Upper lobe of left lung (tissue), 6 donors: ENCODE measurements at regions not wholly inside any gene's neighbourhood (a gene's known extent, or its start where the extent isn't known, plus 50 kb on each side); places are given as distances from the start of the nearest gene placed in this dataset.
A peak's percentile ranks its signal among the peaks of the same experiment; 100 is the strongest.

ENCODE experiments used
- ATAC-seq, 2 donors: fragments of 200-7000 bp; cut with Tn5 transposase; one replicate each; pipeline ENCODE4 v1.9.1; 2022; ENCODE audit warnings: mild to moderate bottlenecking in 2 of 2, moderate library complexity in 2 of 2; ENCODE audit not compliant: low FRiP score in 2 of 2
- DNase-seq, 2 donors: peaks; one replicate each; pipeline ENCODE4 v3.0.0-alpha.2; 2019 to 2020
- H3K27ac ChIP-seq, 4 donors: fragments of 200-600 bp; sonication (generic); one replicate each; pipeline ENCODE4 v1.5.1; 2016 to 2019
- H3K27me3 ChIP-seq, 4 donors: fragments of 200-600 bp; sonication (generic); one replicate each; pipeline ENCODE4 v1.5.1; 2017 to 2019
- H3K36me3 ChIP-seq, 4 donors: fragments of 200-600 bp; sonication (generic); one replicate each; pipeline ENCODE4 v1.5.1; 2016 to 2019
- H3K4me1 ChIP-seq, 4 donors: fragments of 200-600 bp; sonication (generic); one replicate each; pipeline ENCODE4 v1.5.1; 2018 to 2019
- H3K4me3 ChIP-seq, 4 donors: fragments of 200-600 bp; sonication (generic); one replicate each; pipeline ENCODE4 v1.5.1; 2017 to 2019; ENCODE audit warnings: mild to moderate bottlenecking in 2 of 4, moderate library complexity in 1 of 4
- H3K9me3 ChIP-seq, 4 donors: fragments of 200-600 bp; sonication (generic); one replicate each; pipeline ENCODE4 v1.5.1; 2018 to 2019
- EP300 ChIP-seq, 4 donors: sonication (generic); formaldehyde crosslinking; IDR thresholded peaks; one replicate each; pipeline ENCODE4 v1.5.1; 2017; ENCODE audit warnings: antibody characterized with exemption in 4 of 4, control low read depth in 2 of 4
- POLR2A ChIP-seq, 4 donors: fragments of 450-650 bp; IDR thresholded peaks; one replicate each; pipeline ENCODE4 v1.5.1; 2016 to 2017; ENCODE audit warnings: antibody characterized with exemption in 4 of 4, mild to moderate bottlenecking in 2 of 4
- POLR2AphosphoS5 ChIP-seq, 2 donors: sonication (generic); formaldehyde crosslinking; IDR thresholded peaks; one replicate each; pipeline ENCODE4 v1.5.1; 2017; ENCODE audit warnings: antibody characterized with exemption in 2 of 2
- WGBS, 2 donors: methylation state at CpG; one replicate each; pipeline ENCODE4 v1.1.5; 2017 to 2018; 5-methylcytosine and 5-hydroxymethylcytosine counted together
- TF ChIP-seq, protein P1 (sequence below), 6 experiments: fragments of 450-650 bp in 4 of 6; fragments of 200-600 bp in 2 of 6; sonication (generic) in 2 of 6; IDR thresholded peaks; one replicate each; pipeline ENCODE4 v1.5.1; 2016 to 2019; ENCODE audit warnings: antibody characterized with exemption in 6 of 6
- donor health status: DM: no; HTN: no; CAD: no; lungs with moderate emphysema.
- donor health status: DM: no; HTN: yes; CAD: no; lungs with severe emphysema.

DNA sequence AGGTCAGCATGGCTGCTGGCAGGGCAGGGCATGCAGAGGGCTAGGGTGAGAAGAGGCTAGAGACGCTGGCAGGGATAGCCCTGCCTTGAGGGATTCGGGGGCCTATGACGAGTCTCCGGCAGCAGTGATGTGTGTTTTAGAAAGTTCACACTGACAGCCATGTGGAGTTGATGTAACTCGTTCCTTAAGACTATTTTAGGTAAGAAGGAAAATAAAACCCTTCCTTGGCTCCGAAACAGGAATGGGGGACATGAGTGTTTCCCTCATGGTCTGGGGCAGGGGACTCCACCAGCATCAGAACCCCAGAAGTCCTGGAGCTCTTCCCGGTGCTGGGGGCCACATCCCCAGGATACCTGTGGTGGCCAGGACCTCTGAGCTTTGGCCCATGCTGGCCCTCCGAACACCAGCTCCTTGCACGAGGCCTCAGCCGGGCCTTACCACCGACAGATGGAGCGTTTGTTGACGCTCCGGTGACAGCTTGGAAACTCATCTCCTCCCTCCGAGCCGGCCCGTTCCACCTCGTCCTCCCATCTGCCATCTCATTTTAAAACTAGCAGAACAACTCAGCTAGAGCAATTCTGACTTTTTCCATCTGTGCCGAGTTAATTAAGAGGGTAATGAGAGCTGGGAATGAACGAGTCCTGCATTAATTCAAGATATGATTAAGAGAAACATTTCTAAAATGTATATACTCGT lies 337.7 kb downstream of the CDK5RAP2 start:
- Histone ChIP-seq H3K9me3 (no peaks in the 10 kb centered on the region), H3K36me3 (no peaks in the 10 kb centered on the region), H3K27ac (no peak overlapping the region), H3K27me3 (no peaks in the 10 kb centered on the region), H3K4me3 (no peak overlapping the region), H3K4me1 (no peaks in the 10 kb centered on the region)
- DNase-seq (peak in 1 of 2 donors; percentile 19), ATAC-seq (no peak)
- 76 to 81% methylated on average over 21 of the region's 21 CpGs for WGBS, 2 donors
- TF ChIP-seq, protein P1, sequence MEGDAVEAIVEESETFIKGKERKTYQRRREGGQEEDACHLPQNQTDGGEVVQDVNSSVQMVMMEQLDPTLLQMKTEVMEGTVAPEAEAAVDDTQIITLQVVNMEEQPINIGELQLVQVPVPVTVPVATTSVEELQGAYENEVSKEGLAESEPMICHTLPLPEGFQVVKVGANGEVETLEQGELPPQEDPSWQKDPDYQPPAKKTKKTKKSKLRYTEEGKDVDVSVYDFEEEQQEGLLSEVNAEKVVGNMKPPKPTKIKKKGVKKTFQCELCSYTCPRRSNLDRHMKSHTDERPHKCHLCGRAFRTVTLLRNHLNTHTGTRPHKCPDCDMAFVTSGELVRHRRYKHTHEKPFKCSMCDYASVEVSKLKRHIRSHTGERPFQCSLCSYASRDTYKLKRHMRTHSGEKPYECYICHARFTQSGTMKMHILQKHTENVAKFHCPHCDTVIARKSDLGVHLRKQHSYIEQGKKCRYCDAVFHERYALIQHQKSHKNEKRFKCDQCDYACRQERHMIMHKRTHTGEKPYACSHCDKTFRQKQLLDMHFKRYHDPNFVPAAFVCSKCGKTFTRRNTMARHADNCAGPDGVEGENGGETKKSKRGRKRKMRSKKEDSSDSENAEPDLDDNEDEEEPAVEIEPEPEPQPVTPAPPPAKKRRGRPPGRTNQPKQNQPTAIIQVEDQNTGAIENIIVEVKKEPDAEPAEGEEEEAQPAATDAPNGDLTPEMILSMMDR (IDR thresholded peaks at IDR 0.05), result no peak
- TF ChIP-seq POLR2AphosphoS5 (IDR thresholded peaks at IDR 0.05) (no peak), POLR2A (IDR thresholded peaks at IDR 0.05) (no peak), EP300 (IDR thresholded peaks at IDR 0.05) (no peak)

DNA sequence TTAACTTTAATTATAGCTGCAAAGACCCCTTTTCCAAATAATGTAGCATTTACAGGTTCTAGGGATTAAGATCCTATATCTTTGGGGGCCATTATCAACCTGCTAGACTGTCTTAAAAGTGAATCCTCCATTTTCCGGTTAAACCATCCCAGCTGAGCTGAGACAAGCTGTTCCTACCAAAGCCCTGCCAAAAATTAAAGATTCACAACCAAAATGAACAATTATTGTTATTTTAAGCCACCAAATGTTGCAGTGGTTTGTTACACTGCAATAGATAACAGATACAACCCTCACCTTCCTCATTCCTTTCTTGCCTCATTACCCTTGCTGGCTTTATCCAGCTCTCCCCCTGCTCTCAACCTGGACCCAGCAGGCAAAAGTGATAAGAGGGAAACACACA lies 343.4 kb downstream of the CDK5RAP2 start:
- Histone ChIP-seq H3K27me3 (no peaks in the 10 kb centered on the region), H3K4me1 (no peaks in the 10 kb centered on the region), H3K27ac (no peak overlapping the region), H3K4me3 (no peak overlapping the region), H3K9me3 (no peaks in the 10 kb centered on the region), H3K36me3 (no peaks in the 10 kb centered on the region)
- WGBS, 2 donors, result 89 to 90% methylated on average over 1 of the region's 1 CpG
- no peak for TF ChIP-seq POLR2A (IDR thresholded peaks at IDR 0.05)
- TF ChIP-seq POLR2AphosphoS5 (IDR thresholded peaks at IDR 0.05), result no peak
- TF ChIP-seq, protein P1 (IDR thresholded peaks at IDR 0.05), result no peak
- TF ChIP-seq EP300 (IDR thresholded peaks at IDR 0.05), result no peak
- DNase-seq, result no peak
- ATAC-seq, result no peak

DNA sequence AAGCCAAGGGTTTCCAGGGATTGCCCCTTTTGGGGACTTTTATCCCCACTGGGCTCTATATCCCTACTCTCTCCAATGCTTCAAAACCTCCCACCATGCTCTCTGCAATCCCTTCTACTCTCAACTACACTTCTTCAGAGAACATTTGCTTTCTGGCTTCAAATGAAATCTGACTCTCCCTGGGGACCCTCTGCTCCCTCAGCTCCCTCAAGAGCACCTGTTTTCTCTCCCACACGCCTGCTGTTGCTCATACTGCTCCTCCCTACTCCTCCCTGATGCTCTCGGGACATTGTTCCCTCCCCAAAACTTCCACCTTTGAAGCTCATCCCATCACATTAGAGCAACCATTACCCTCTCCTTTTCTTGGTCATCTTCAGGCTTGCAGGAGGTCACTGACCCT lies 344.9 kb downstream of the CDK5RAP2 start:
- no peak for ATAC-seq
- TF ChIP-seq, protein P1 (IDR thresholded peaks at IDR 0.05), result no peak
- no peak for TF ChIP-seq POLR2AphosphoS5 (IDR thresholded peaks at IDR 0.05)
- TF ChIP-seq POLR2A (IDR thresholded peaks at IDR 0.05), result no peak
- TF ChIP-seq EP300 (IDR thresholded peaks at IDR 0.05), result no peak
- WGBS, 2 donors, result 54 to 65% methylated on average over 2 of the region's 2 CpGs

DNA sequence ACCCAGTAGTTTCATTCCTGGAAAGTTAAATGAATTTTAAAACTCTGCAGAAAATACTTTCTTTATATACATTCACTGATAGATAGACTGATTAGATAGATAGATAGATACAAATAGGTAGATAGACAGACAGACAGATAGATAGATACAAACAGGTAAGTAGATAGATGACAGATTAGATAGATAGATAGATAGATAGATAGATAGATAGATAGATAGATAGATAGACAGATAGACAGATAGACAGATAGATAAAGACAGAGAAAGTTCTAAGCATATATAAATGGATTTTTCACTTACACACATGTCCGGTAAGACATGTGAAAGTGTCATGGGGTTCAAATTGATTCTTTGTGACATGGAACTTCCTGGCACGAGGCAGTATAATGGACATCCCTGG lies 349.7 kb downstream of the CDK5RAP2 start:
- no peaks in the 10 kb centered on the region for H3K27me3 ChIP-seq
- H3K4me1 ChIP-seq, result no peaks in the 10 kb centered on the region
- WGBS, 2 donors, result 64 to 91% methylated on average over 2 of the region's 2 CpGs
- no peak for DNase-seq
- ATAC-seq, result no peak
- H3K27ac ChIP-seq, result no peak overlapping the region
- no peak overlapping the region for H3K4me3 ChIP-seq
- no peaks in the 10 kb centered on the region for H3K36me3 ChIP-seq
- no peaks in the 10 kb centered on the region for H3K9me3 ChIP-seq
- TF ChIP-seq, protein P1 (IDR thresholded peaks at IDR 0.05), result no peak
- TF ChIP-seq POLR2A (IDR thresholded peaks at IDR 0.05) (no peak), POLR2AphosphoS5 (IDR thresholded peaks at IDR 0.05) (no peak), EP300 (IDR thresholded peaks at IDR 0.05) (no peak)

More for the DNA sequence above, 344.9 kb downstream of the CDK5RAP2 start:
- H3K4me1 ChIP-seq, result no peaks in the 10 kb centered on the region
- no peaks in the 10 kb centered on the region for H3K27me3 ChIP-seq
- no peak overlapping the region for H3K27ac ChIP-seq
- no peak overlapping the region for H3K4me3 ChIP-seq
- H3K9me3 ChIP-seq, result no peaks in the 10 kb centered on the region
- no peak for DNase-seq
- H3K36me3 ChIP-seq, result no peaks in the 10 kb centered on the region

DNA sequence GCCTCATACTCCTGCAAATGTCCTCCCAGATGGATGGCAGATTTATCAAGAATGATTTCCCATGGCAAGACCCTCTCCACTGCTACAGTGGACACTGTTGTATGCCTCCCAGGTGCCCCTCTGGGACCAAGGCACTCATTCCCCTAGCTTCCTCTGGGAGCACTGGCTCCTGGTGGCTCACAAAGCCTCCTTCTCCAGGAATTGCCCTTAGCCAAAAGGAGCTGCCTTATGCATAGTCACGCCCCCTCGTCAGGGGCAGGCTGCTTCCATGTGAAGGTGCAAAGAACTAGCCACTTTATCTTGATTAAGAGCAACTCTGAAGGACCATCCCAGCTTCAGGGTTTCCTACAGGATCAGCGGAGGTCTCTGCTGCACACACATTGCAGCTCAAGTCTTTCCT lies 358.1 kb downstream of the CDK5RAP2 start:
- no peaks in the 10 kb centered on the region for H3K36me3 ChIP-seq
- TF ChIP-seq EP300 (IDR thresholded peaks at IDR 0.05), result no peak
- no peak for TF ChIP-seq POLR2A (IDR thresholded peaks at IDR 0.05)
- TF ChIP-seq, protein P1 (IDR thresholded peaks at IDR 0.05), result no peak
- TF ChIP-seq POLR2AphosphoS5 (IDR thresholded peaks at IDR 0.05), result no peak
- no peaks in the 10 kb centered on the region for H3K9me3 ChIP-seq
- no peak for DNase-seq
- H3K27ac ChIP-seq, result no peak overlapping the region
- no peaks in the 10 kb centered on the region for H3K27me3 ChIP-seq
- 31 to 36% methylated on average over 3 of the region's 3 CpGs for WGBS, 2 donors
- H3K4me3 ChIP-seq, result no peak overlapping the region
- ATAC-seq, result no peak
- H3K4me1 ChIP-seq, result no peaks in the 10 kb centered on the region
